ENCODE measurements at regions not wholly inside any gene's neighbourhood (a gene's known extent, or its start where the extent isn't known, plus 50 kb on each side); places are given as distances from the start of the nearest gene placed in this dataset.

- no peak for DNase-seq
- H3K27ac ChIP-seq: no peak overlapping the region
- H3K9me3 ChIP-seq (ENCODE audit: severe bottlenecking): no peaks in the 10 kb centered on the region
- H3K36me3 ChIP-seq: no peaks in the 10 kb centered on the region
- TF ChIP-seq CTCF (IDR thresholded peaks at IDR 0.05; ENCODE audit: low read depth, low read length): no peak
- no peak overlapping the region for H3K4me3 ChIP-seq (ENCODE audit: low read depth, low read length)
- H3K27me3 ChIP-seq (ENCODE audit: insufficient read depth, low read depth, severe bottlenecking): no peaks in the 10 kb centered on the region
These were observed 355.8 kb upstream of the SATB1 start for GRCh38 chr3:18780959-18781358.

GRCh38 chr3:18779704-18780103, 354.6 kb upstream of the SATB1 start:
- DNase-seq: no peak
- H3K27me3 ChIP-seq (ENCODE audit: insufficient read depth, low read depth, severe bottlenecking): no peaks in the 10 kb centered on the region
- H3K4me3 ChIP-seq (ENCODE audit: low read depth, low read length): no peak overlapping the region
- H3K27ac ChIP-seq: no peak overlapping the region
- no peak for TF ChIP-seq CTCF (IDR thresholded peaks at IDR 0.05; ENCODE audit: low read depth, low read length)
- no peaks in the 10 kb centered on the region for H3K36me3 ChIP-seq
- no peaks in the 10 kb centered on the region for H3K9me3 ChIP-seq (ENCODE audit: severe bottlenecking)

- Histone ChIP-seq H3K36me3 (no peaks in the 10 kb centered on the region), H3K27ac (no peak overlapping the region), H3K9me3 (ENCODE audit: severe bottlenecking) (no peaks in the 10 kb centered on the region), H3K27me3 (ENCODE audit: insufficient read depth, low read depth, severe bottlenecking) (no peaks in the 10 kb centered on the region), H3K4me3 (ENCODE audit: low read depth, low read length) (no peak overlapping the region)
- no peak for TF ChIP-seq CTCF (IDR thresholded peaks at IDR 0.05; ENCODE audit: low read depth, low read length)
- no peak for DNase-seq
These were observed 353.5 kb upstream of the SATB1 start for GRCh38 chr3:18778598-18778997.

- no peak overlapping the region for H3K4me3 ChIP-seq (ENCODE audit: low read depth, low read length)
- no peaks in the 10 kb centered on the region for H3K27me3 ChIP-seq (ENCODE audit: insufficient read depth, low read depth, severe bottlenecking)
- no peak for DNase-seq
- H3K9me3 ChIP-seq (ENCODE audit: severe bottlenecking): no peaks in the 10 kb centered on the region
- no peaks in the 10 kb centered on the region for H3K36me3 ChIP-seq
- no peak overlapping the region for H3K27ac ChIP-seq
- no peak for TF ChIP-seq CTCF (IDR thresholded peaks at IDR 0.05; ENCODE audit: low read depth, low read length)
These were observed 353.0 kb upstream of the SATB1 start for GRCh38 chr3:18778094-18778493.

- no peaks in the 10 kb centered on the region for H3K9me3 ChIP-seq (ENCODE audit: severe bottlenecking)
- no peak for TF ChIP-seq CTCF (IDR thresholded peaks at IDR 0.05; ENCODE audit: low read depth, low read length)
- H3K27ac ChIP-seq: no peak overlapping the region
- DNase-seq: no peak
- H3K27me3 ChIP-seq (ENCODE audit: insufficient read depth, low read depth, severe bottlenecking): no peaks in the 10 kb centered on the region
- no peaks in the 10 kb centered on the region for H3K36me3 ChIP-seq
- H3K4me3 ChIP-seq (ENCODE audit: low read depth, low read length): no peak overlapping the region
These were observed 350.4 kb upstream of the SATB1 start for GRCh38 chr3:18775501-18775900.

- Histone ChIP-seq H3K27ac (no peak overlapping the region), H3K36me3 (no peaks in the 10 kb centered on the region)
These were observed 349.4 kb upstream of the SATB1 start for GRCh38 chr3:18774319-18775088.

More at GRCh38 chr3:18774319-18775088, 349.4 kb upstream of the SATB1 start:
- no peak for DNase-seq
- H3K27me3 ChIP-seq (ENCODE audit: insufficient read depth, low read depth, severe bottlenecking): no peaks in the 10 kb centered on the region
- no peaks in the 10 kb centered on the region for H3K9me3 ChIP-seq (ENCODE audit: severe bottlenecking)
- no peak for TF ChIP-seq CTCF (IDR thresholded peaks at IDR 0.05; ENCODE audit: low read depth, low read length)
- no peak overlapping the region for H3K4me3 ChIP-seq (ENCODE audit: low read depth, low read length)

All from WERI-Rb-1 (cell line).